ENCODE measurements at regions not wholly inside any gene's neighbourhood (a gene's known extent, or its start where the extent isn't known, plus 50 kb on each side); places are given as distances from the start of the nearest gene placed in this dataset.

- no peaks in the 10 kb centered on the region for H3K4me1 ChIP-seq (ENCODE audit: control insufficient read depth, insufficient read depth, low read length)
- H3K9ac ChIP-seq (ENCODE audit: low read length): no peak overlapping the region
- H3K27me3 ChIP-seq (ENCODE audit: control insufficient read depth, insufficient read depth, low read length): no peaks in the 10 kb centered on the region; the same call in 1 of the 2 replicates
- no peaks in the 10 kb centered on the region for H3K36me3 ChIP-seq (ENCODE audit: control insufficient read depth, insufficient read depth, low read length)
- H3K9me3 ChIP-seq (ENCODE audit: control insufficient read depth, insufficient read depth, low read depth, low read length): no peaks in the 10 kb centered on the region
- H3K27ac ChIP-seq (ENCODE audit: low read depth, low read length): no peak overlapping the region
- no peak overlapping the region for H3K4me3 ChIP-seq (ENCODE audit: low read depth, low read length)
Observed at GRCh38 chr11:123284454-123284853, 89.4 kb upstream of the CLMP start.

- H3K27me3 ChIP-seq (ENCODE audit: control insufficient read depth, insufficient read depth, low read length): no peaks in the 10 kb centered on the region; the same call in 1 of the 2 replicates
Observed at GRCh38 chr11:123282597-123282996, 87.5 kb upstream of the CLMP start.

GRCh38 chr11:123273616-123274015 lies 78.6 kb upstream of the CLMP start:
- no peaks in the 10 kb centered on the region for H3K36me3 ChIP-seq (ENCODE audit: control insufficient read depth, insufficient read depth, low read length)
- H3K4me1 ChIP-seq (ENCODE audit: control insufficient read depth, insufficient read depth, low read length): no peaks in the 10 kb centered on the region
- H3K27me3 ChIP-seq (ENCODE audit: control insufficient read depth, insufficient read depth, low read length): no peaks in the 10 kb centered on the region
- H3K9me3 ChIP-seq (ENCODE audit: control insufficient read depth, insufficient read depth, low read depth, low read length): no peaks in the 10 kb centered on the region
- H3K27ac ChIP-seq (ENCODE audit: low read depth, low read length): no peak overlapping the region
- no peak overlapping the region for H3K4me3 ChIP-seq (ENCODE audit: low read depth, low read length)
- H3K9ac ChIP-seq (ENCODE audit: low read length): no peak overlapping the region

More at GRCh38 chr11:123282597-123282996, 87.5 kb upstream of the CLMP start:
- no peaks in the 10 kb centered on the region for H3K9me3 ChIP-seq (ENCODE audit: control insufficient read depth, insufficient read depth, low read depth, low read length)
- no peaks in the 10 kb centered on the region for H3K36me3 ChIP-seq (ENCODE audit: control insufficient read depth, insufficient read depth, low read length)
- H3K4me1 ChIP-seq (ENCODE audit: control insufficient read depth, insufficient read depth, low read length): no peaks in the 10 kb centered on the region
- H3K9ac ChIP-seq (ENCODE audit: low read length): no peak overlapping the region
- H3K4me3 ChIP-seq (ENCODE audit: low read depth, low read length): no peak overlapping the region
- no peak overlapping the region for H3K27ac ChIP-seq (ENCODE audit: low read depth, low read length)

GRCh38 chr11:123272565-123272964 lies 77.5 kb upstream of the CLMP start:
- H3K27ac ChIP-seq (ENCODE audit: low read depth, low read length): no peak overlapping the region

GRCh38 chr11:123268156-123268555 lies 73.1 kb upstream of the CLMP start:
- Histone ChIP-seq H3K9me3 (ENCODE audit: control insufficient read depth, insufficient read depth, low read depth, low read length) (no peaks in the 10 kb centered on the region), H3K4me1 (ENCODE audit: control insufficient read depth, insufficient read depth, low read length) (no peaks in the 10 kb centered on the region; the same call in 1 of the 2 replicates), H3K27ac (ENCODE audit: low read depth, low read length) (no peak overlapping the region), H3K9ac (ENCODE audit: low read length) (no peak overlapping the region), H3K36me3 (ENCODE audit: control insufficient read depth, insufficient read depth, low read length) (no peaks in the 10 kb centered on the region), H3K27me3 (ENCODE audit: control insufficient read depth, insufficient read depth, low read length) (peaks cover 7% of the 10 kb centered on the region; the same call in 1 of the 2 replicates), H3K4me3 (ENCODE audit: low read depth, low read length) (no peak overlapping the region)

More at GRCh38 chr11:123272565-123272964, 77.5 kb upstream of the CLMP start:
- Histone ChIP-seq H3K9ac (ENCODE audit: low read length) (no peak overlapping the region), H3K27me3 (ENCODE audit: control insufficient read depth, insufficient read depth, low read length) (no peaks in the 10 kb centered on the region), H3K4me1 (ENCODE audit: control insufficient read depth, insufficient read depth, low read length) (no peaks in the 10 kb centered on the region), H3K4me3 (ENCODE audit: low read depth, low read length) (no peak overlapping the region), H3K9me3 (ENCODE audit: control insufficient read depth, insufficient read depth, low read depth, low read length) (no peaks in the 10 kb centered on the region), H3K36me3 (ENCODE audit: control insufficient read depth, insufficient read depth, low read length) (no peaks in the 10 kb centered on the region)

GRCh38 chr11:123265951-123266350 lies 70.9 kb upstream of the CLMP start:
- H3K4me1 ChIP-seq (ENCODE audit: control insufficient read depth, insufficient read depth, low read length): peaks cover 4% of the 10 kb centered on the region
- peaks cover 7% of the 10 kb centered on the region; the same call in 1 of the 2 replicates for H3K27me3 ChIP-seq (ENCODE audit: control insufficient read depth, insufficient read depth, low read length)
- H3K36me3 ChIP-seq (ENCODE audit: control insufficient read depth, insufficient read depth, low read length): no peaks in the 10 kb centered on the region
- no peaks in the 10 kb centered on the region for H3K9me3 ChIP-seq (ENCODE audit: control insufficient read depth, insufficient read depth, low read depth, low read length)
- no peak overlapping the region for H3K27ac ChIP-seq (ENCODE audit: low read depth, low read length)
- H3K4me3 ChIP-seq (ENCODE audit: low read depth, low read length): no peak overlapping the region
- no peak overlapping the region for H3K9ac ChIP-seq (ENCODE audit: low read length)

- Histone ChIP-seq H3K27ac (ENCODE audit: low read depth, low read length) (no peak overlapping the region), H3K4me1 (ENCODE audit: control insufficient read depth, insufficient read depth, low read length) (peaks cover 4% of the 10 kb centered on the region), H3K4me3 (ENCODE audit: low read depth, low read length) (no peak overlapping the region), H3K9ac (ENCODE audit: low read length) (no peak overlapping the region), H3K36me3 (ENCODE audit: control insufficient read depth, insufficient read depth, low read length) (no peaks in the 10 kb centered on the region), H3K27me3 (ENCODE audit: control insufficient read depth, insufficient read depth, low read length) (peaks cover 7% of the 10 kb centered on the region; the same call in 1 of the 2 replicates), H3K9me3 (ENCODE audit: control insufficient read depth, insufficient read depth, low read depth, low read length) (peaks cover 10% of the 10 kb centered on the region)
Observed at GRCh38 chr11:123264431-123264780, 69.4 kb upstream of the CLMP start.

GRCh38 chr11:123261345-123262106 lies 66.5 kb upstream of the CLMP start:
- H3K27me3 ChIP-seq (ENCODE audit: control insufficient read depth, insufficient read depth, low read length): peaks cover 7% of the 10 kb centered on the region; the same call in 1 of the 2 replicates
- peak overlapping the region; percentile 40 for H3K4me3 ChIP-seq (ENCODE audit: low read depth, low read length)
- H3K36me3 ChIP-seq (ENCODE audit: control insufficient read depth, insufficient read depth, low read length): no peaks in the 10 kb centered on the region
- no peak overlapping the region for H3K27ac ChIP-seq (ENCODE audit: low read depth, low read length)
- H3K4me1 ChIP-seq (ENCODE audit: control insufficient read depth, insufficient read depth, low read length): peaks cover 4% of the 10 kb centered on the region
- H3K9me3 ChIP-seq (ENCODE audit: control insufficient read depth, insufficient read depth, low read depth, low read length): peaks cover 26% of the 10 kb centered on the region
- no peak overlapping the region for H3K9ac ChIP-seq (ENCODE audit: low read length)

GRCh38 chr11:123260511-123261211 lies 65.6 kb upstream of the CLMP start:
- no peak overlapping the region for H3K27ac ChIP-seq (ENCODE audit: low read depth, low read length)
- H3K9ac ChIP-seq (ENCODE audit: low read length): no peak overlapping the region
- no peaks in the 10 kb centered on the region for H3K36me3 ChIP-seq (ENCODE audit: control insufficient read depth, insufficient read depth, low read length)
- peaks cover 6% of the 10 kb centered on the region; the same call in 1 of the 2 replicates for H3K4me1 ChIP-seq (ENCODE audit: control insufficient read depth, insufficient read depth, low read length)
- H3K9me3 ChIP-seq (ENCODE audit: control insufficient read depth, insufficient read depth, low read depth, low read length): peaks cover 26% of the 10 kb centered on the region
- H3K27me3 ChIP-seq (ENCODE audit: control insufficient read depth, insufficient read depth, low read length): peaks cover 7% of the 10 kb centered on the region; the same call in 1 of the 2 replicates
- no peak overlapping the region for H3K4me3 ChIP-seq (ENCODE audit: low read depth, low read length)

- Histone ChIP-seq H3K9me3 (ENCODE audit: control insufficient read depth, insufficient read depth, low read depth, low read length) (peaks cover 26% of the 10 kb centered on the region), H3K27ac (ENCODE audit: low read depth, low read length) (no peak overlapping the region), H3K4me1 (ENCODE audit: control insufficient read depth, insufficient read depth, low read length) (peaks cover 7% of the 10 kb centered on the region; the same call in 1 of the 2 replicates), H3K27me3 (ENCODE audit: control insufficient read depth, insufficient read depth, low read length) (no peaks in the 10 kb centered on the region), H3K4me3 (ENCODE audit: low read depth, low read length) (no peak overlapping the region), H3K9ac (ENCODE audit: low read length) (no peak overlapping the region), H3K36me3 (ENCODE audit: control insufficient read depth, insufficient read depth, low read length) (no peaks in the 10 kb centered on the region)
Observed at GRCh38 chr11:123258877-123259276, 63.8 kb upstream of the CLMP start.

GRCh38 chr11:123257370-123257769 lies 62.3 kb upstream of the CLMP start:
- Histone ChIP-seq H3K27me3 (ENCODE audit: control insufficient read depth, insufficient read depth, low read length) (no peaks in the 10 kb centered on the region), H3K9me3 (ENCODE audit: control insufficient read depth, insufficient read depth, low read depth, low read length) (peaks cover 30% of the 10 kb centered on the region), H3K9ac (ENCODE audit: low read length) (no peak overlapping the region)

More at GRCh38 chr11:123257370-123257769, 62.3 kb upstream of the CLMP start:
- peaks cover 7% of the 10 kb centered on the region; the same call in 1 of the 2 replicates for H3K4me1 ChIP-seq (ENCODE audit: control insufficient read depth, insufficient read depth, low read length)
- no peak overlapping the region for H3K4me3 ChIP-seq (ENCODE audit: low read depth, low read length)
- H3K36me3 ChIP-seq (ENCODE audit: control insufficient read depth, insufficient read depth, low read length): no peaks in the 10 kb centered on the region
- H3K27ac ChIP-seq (ENCODE audit: low read depth, low read length): no peak overlapping the region
